Motor neuron (in vitro differentiated cells): ENCODE measurements at regions not wholly inside any gene's neighbourhood (a gene's known extent, or its start where the extent isn't known, plus 50 kb on each side); places are given as distances from the start of the nearest gene placed in this dataset.
"Not testable (repeated sequence)": the region's sequence is repeated elsewhere in the genome, so short reads cannot be mapped to it uniquely, and the experiment has no call there.

Source experiments
- ATAC-seq, 8 experiments: fragments of 200-7000 bp; cut with Tn5 transposase; replicated peaks in 6 of 8; 2 replicates each; pipeline ENCODE4 v1.8.0; 2021; ENCODE audit warnings: mild to moderate bottlenecking in 8 of 8, moderate library complexity in 8 of 8
- H3K27ac ChIP-seq, 2 donors: fragments of 250-450 bp; sonication (Bioruptor Pico); 2 replicates each; pipeline ENCODE4 v1.9.0; 2021; ENCODE audit warnings: antibody characterized with exemption in 2 of 2, mild to moderate bottlenecking in 2 of 2, moderate library complexity in 1 of 2
- H3K4me1 ChIP-seq, 2 donors: fragments of 250-450 bp; sonication (Bioruptor Pico); replicated peaks in 1 of 2; 2 replicates each; pipeline ENCODE4 v1.6.1; 2021; ENCODE audit warnings: antibody characterized with exemption in 2 of 2, mild to moderate bottlenecking in 2 of 2, moderate library complexity in 1 of 2
- H3K4me3 ChIP-seq, 5 donors: fragments of 250-450 bp; sonication (Bioruptor Pico); 2 replicates each; pipeline ENCODE4 v1.9.0; 2021; ENCODE audit warnings: antibody characterized with exemption in 5 of 5, mild to moderate bottlenecking in 5 of 5, moderate library complexity in 4 of 5
- WGBS, 10 experiments: fragments of 450-650 bp; shearing (Covaris generic); methylation state at CpG; one replicate each; pipeline ENCODE4 v1.0.0; 2022; 5-methylcytosine and 5-hydroxymethylcytosine counted together
- in situ Hi-C, 9 experiments: fragments of 400-800 bp; cut with MboI; loops; one replicate each; pipeline ENCODE4 v1.15.0; 2021; ENCODE audit warnings: low sequenced_read_pairs in 9 of 9, low pct_unique_long_range_greater_than_20kb in 2 of 9; ENCODE audit not compliant: unreplicated experiment in 9 of 9

GRCh38 chr5:9817819-9818218 lies 187.7 kb upstream of the TAS2R1 start:
- in situ Hi-C loops = no loop called here
- WGBS, 10 experiments = 37 to 93% (median 71%) methylated on average over 1 to 3 of the region's 4 CpGs; no CpG with 5 or more reads in 4 of the 10 experiments
- no peaks in the 10 kb centered on the region for H3K4me1 ChIP-seq

GRCh38 chr5:9815051-9815450 lies 184.9 kb upstream of the TAS2R1 start:
- H3K4me1 ChIP-seq = no peaks in the 10 kb centered on the region
- H3K27ac ChIP-seq = no peak overlapping the region
- WGBS, 10 experiments = 67 to 100% (median 88%) methylated on average over 1 of the region's 1 CpG; no CpG with 5 or more reads in 3 of the 10 experiments
- in situ Hi-C loops = no loop called here
- no peak for ATAC-seq
- H3K4me3 ChIP-seq = no peak overlapping the region

More at GRCh38 chr5:9817819-9818218, 187.7 kb upstream of the TAS2R1 start:
- Histone ChIP-seq H3K27ac (no peak overlapping the region), H3K4me3 (no peak overlapping the region)
- ATAC-seq = no peak

- H3K27ac ChIP-seq = no peak overlapping the region
- H3K4me3 ChIP-seq = no peak overlapping the region
- H3K4me1 ChIP-seq = no peaks in the 10 kb centered on the region
- in situ Hi-C loops = no loop called here
- 0 to 100% (median 67%) methylated on average over 1 of the region's 1 CpG; no CpG with 5 or more reads in 3 of the 10 experiments for WGBS, 10 experiments
- no peak for ATAC-seq
Observed at GRCh38 chr5:9813305-9813704, 183.2 kb upstream of the TAS2R1 start.

GRCh38 chr5:9807366-9807765 lies 177.2 kb upstream of the TAS2R1 start:
- in situ Hi-C loops = not testable (repeated sequence)

GRCh38 chr5:9801908-9802307 lies 171.8 kb upstream of the TAS2R1 start:
- in situ Hi-C loops = no loop called here
- H3K4me1 ChIP-seq = no peaks in the 10 kb centered on the region
- WGBS, 10 experiments = 20% methylated on average over 1 of the region's 2 CpGs; no CpG with 5 or more reads in 9 of the 10 experiments
- H3K4me3 ChIP-seq = no peak overlapping the region
- no peak for ATAC-seq
- H3K27ac ChIP-seq = no peak overlapping the region

More at GRCh38 chr5:9807366-9807765, 177.2 kb upstream of the TAS2R1 start:
- H3K4me3 ChIP-seq, H3K4me1 ChIP-seq, H3K27ac ChIP-seq, ATAC-seq: not testable (repeated sequence)
- 14 to 100% (median 81%) methylated on average over 1 of the region's 1 CpG; no CpG with 5 or more reads in 2 of the 10 experiments for WGBS, 10 experiments

- Histone ChIP-seq H3K4me1 (no peaks in the 10 kb centered on the region), H3K4me3 (no peak overlapping the region), H3K27ac (no peak overlapping the region)
- WGBS, 10 experiments = 4 to 74% (median 53%) methylated on average over 2 to 4 of the region's 4 CpGs; no CpG with 5 or more reads in 1 of the 10 experiments
- ATAC-seq = no peak
- in situ Hi-C loops = loop anchor here in 1 of 9 experiments (25.0 kb wide), 1 partner anchor 238 kb away; no protein-coding TSS in a partner anchor
Observed at GRCh38 chr5:9799606-9800005, 169.5 kb upstream of the TAS2R1 start.

GRCh38 chr5:9790276-9790675 lies 160.1 kb upstream of the TAS2R1 start:
- no peak for ATAC-seq
- WGBS, 10 experiments = 0 to 100% (median 93%) methylated on average over 1 to 6 of the region's 7 CpGs; no CpG with 5 or more reads in 1 of the 10 experiments
- Histone ChIP-seq H3K4me1 (no peaks in the 10 kb centered on the region), H3K4me3 (no peak overlapping the region), H3K27ac (no peak overlapping the region)
- in situ Hi-C loops = loop anchor here in 1 of 9 experiments (25.0 kb wide), 1 partner anchor 247 kb away; no protein-coding TSS in a partner anchor

- no peak overlapping the region for H3K4me3 ChIP-seq
- peak in 3 of 8 experiments; percentile 13 to 73 (median 73) for ATAC-seq
- no peak overlapping the region for H3K27ac ChIP-seq
- WGBS, 10 experiments = 83 to 100% (median 100%) methylated on average over 1 of the region's 1 CpG; no CpG with 5 or more reads in 5 of the 10 experiments
- in situ Hi-C loops = loop anchor here in 1 of 9 experiments (25.0 kb wide), 1 partner anchor 248 kb away; no protein-coding TSS in a partner anchor
- no peaks in the 10 kb centered on the region for H3K4me1 ChIP-seq
Observed at GRCh38 chr5:9789777-9790176, 159.6 kb upstream of the TAS2R1 start.

- in situ Hi-C loops = loop anchor here in 1 of 9 experiments (25.0 kb wide), 1 partner anchor 249 kb away; no protein-coding TSS in a partner anchor
- peak in 1 of 8 experiments; percentile 15 for ATAC-seq
- Histone ChIP-seq H3K4me1 (peaks cover 3 to 4% of the 10 kb centered on the region in 2 donors), H3K4me3 (no peak overlapping the region), H3K27ac (no peak overlapping the region)
- 4 to 93% (median 78%) methylated on average over 1 to 7 of the region's 8 CpGs; no CpG with 5 or more reads in 2 of the 10 experiments for WGBS, 10 experiments
Observed at GRCh38 chr5:9787861-9788600, 157.9 kb upstream of the TAS2R1 start.

- H3K27ac ChIP-seq = no peak overlapping the region
- ATAC-seq = no peak
- 56 to 100% (median 87%) methylated on average over 1 to 6 of the region's 6 CpGs for WGBS, 10 experiments
- in situ Hi-C loops = loop anchor here in 1 of 9 experiments (25.0 kb wide), 1 partner anchor 251 kb away; no protein-coding TSS in a partner anchor
- H3K4me1 ChIP-seq = peaks cover 12 to 13% of the 10 kb centered on the region in 2 donors
- H3K4me3 ChIP-seq = no peak overlapping the region
Observed at GRCh38 chr5:9786380-9787360, 156.5 kb upstream of the TAS2R1 start.

GRCh38 chr5:9785751-9786150 lies 155.6 kb upstream of the TAS2R1 start:
- in situ Hi-C loops = loop anchor here in 1 of 9 experiments (25.0 kb wide), 1 partner anchor 252 kb away; no protein-coding TSS in a partner anchor
- H3K27ac ChIP-seq = no peak overlapping the region
- H3K4me1 ChIP-seq = peaks cover 12 to 13% of the 10 kb centered on the region in 2 donors
- WGBS, 10 experiments = 63 to 100% (median 86%) methylated on average over 1 to 2 of the region's 2 CpGs; no CpG with 5 or more reads in 3 of the 10 experiments
- no peak for ATAC-seq
- H3K4me3 ChIP-seq = no peak overlapping the region

- Histone ChIP-seq H3K27ac (no peak overlapping the region), H3K4me1 (peaks cover 12 to 13% of the 10 kb centered on the region in 2 donors), H3K4me3 (no peak overlapping the region)
- no peak for ATAC-seq
- in situ Hi-C loops = loop anchor here in 1 of 9 experiments (25.0 kb wide), 1 partner anchor 253 kb away; no protein-coding TSS in a partner anchor
- WGBS, 10 experiments = 67 to 100% (median 100%) methylated on average over 1 to 2 of the region's 2 CpGs; no CpG with 5 or more reads in 5 of the 10 experiments
Observed at GRCh38 chr5:9784231-9784630, 154.1 kb upstream of the TAS2R1 start.
